ENCODE measurements at regions not wholly inside any gene's neighbourhood (a gene's known extent, or its start where the extent isn't known, plus 50 kb on each side); places are given as distances from the start of the nearest gene placed in this dataset.

- no peak for TF ChIP-seq CTCF (IDR thresholded peaks at IDR 0.05)
- TF ChIP-seq POLR2A (IDR thresholded peaks at IDR 0.05), result no peak
Measured at GRCh38 chr10:45520476-45520875, 146.5 kb downstream of the ALOX5 start.

Measured in thyroid gland (tissue), 4 donors.